Astrocyte of the cerebellum (primary cell): ENCODE measurements at regions not wholly inside any gene's neighbourhood (a gene's known extent, or its start where the extent isn't known, plus 50 kb on each side); places are given as distances from the start of the nearest gene placed in this dataset.
A peak's percentile ranks its signal among the peaks of the same experiment; 100 is the strongest.

Experiments used
- DNase-seq: peaks from one replicate; pipeline ENCODE4 v3.0.0-alpha.2; 2011; ENCODE audit warnings: low read depth
- H3K4me3 ChIP-seq: 2 replicates; pipeline ENCODE4 v1.5.1; 2011; ENCODE audit warnings: mild to moderate bottlenecking, low read depth, low read length, moderate library complexity
- CTCF ChIP-seq: IDR thresholded peaks from 2 replicates; pipeline ENCODE4 v1.5.1; 2012; ENCODE audit warnings: low read length, low read depth, moderate library complexity, mild to moderate bottlenecking; ENCODE audit errors: missing control alignments
- in situ Hi-C: cut with HindIII; loops from 2 replicates; pipeline ENCODE4 v1.10.0; 2017; ENCODE audit warnings: low sequenced_read_pairs

DNA sequence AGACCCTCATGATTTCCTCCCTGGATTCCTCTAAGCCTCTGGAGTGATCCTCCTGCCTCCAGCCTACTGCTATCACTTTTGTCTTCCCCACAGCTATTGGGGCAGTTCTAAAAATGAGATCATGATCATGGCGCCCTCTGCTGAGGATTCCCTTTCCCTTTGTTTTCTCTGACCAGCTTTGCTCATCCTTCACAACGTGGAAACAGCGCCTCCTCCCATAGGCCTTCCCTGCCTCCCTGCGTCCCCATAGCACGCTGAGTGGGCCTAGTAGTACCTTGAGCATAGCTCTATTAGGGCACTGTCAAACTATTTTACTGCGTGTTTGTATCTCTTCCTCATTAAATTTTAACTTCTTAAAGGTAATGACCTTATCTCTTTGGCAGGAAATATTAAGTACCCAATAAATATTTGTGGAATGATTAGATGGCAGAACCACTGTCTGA, 207.0 kb upstream of the FANCL start:
- in situ Hi-C loops, result no loop called here
- DNase-seq, result peak; percentile 62
- no peak overlapping the region for H3K4me3 ChIP-seq
- TF ChIP-seq CTCF, result peak; percentile 72

GRCh38 chr2:58447586-58447985, 206.5 kb upstream of the FANCL start:
- in situ Hi-C loops, result no loop called here
- no peak for DNase-seq
- no peak overlapping the region for H3K4me3 ChIP-seq
- no peak for TF ChIP-seq CTCF

GRCh38 chr2:58441643-58442042, 200.5 kb upstream of the FANCL start:
- TF ChIP-seq CTCF, result no peak
- H3K4me3 ChIP-seq, result no peak overlapping the region
- no peak for DNase-seq
- in situ Hi-C loops, result no loop called here

DNA sequence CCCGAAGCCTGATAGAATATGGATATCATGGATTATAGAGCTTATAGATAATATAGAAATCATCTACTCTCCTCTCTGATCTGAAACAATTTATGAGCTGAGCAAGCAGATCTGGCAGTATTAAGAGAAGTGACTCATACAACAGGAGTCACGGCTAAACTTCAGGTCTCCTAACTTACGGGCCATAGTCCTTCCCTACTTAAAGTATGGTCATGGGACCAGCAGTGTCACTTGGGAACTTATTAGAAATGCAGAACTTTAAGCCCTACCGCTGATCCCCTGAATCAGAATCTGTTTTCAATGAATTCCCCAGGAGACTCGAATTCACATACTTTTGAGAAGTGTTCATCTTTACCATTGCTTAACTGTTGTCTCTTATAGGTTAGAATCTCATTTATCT, 195.7 kb upstream of the FANCL start:
- no peak for DNase-seq
- no peak overlapping the region for H3K4me3 ChIP-seq
- no peak for TF ChIP-seq CTCF
- in situ Hi-C loops, result no loop called here

DNA sequence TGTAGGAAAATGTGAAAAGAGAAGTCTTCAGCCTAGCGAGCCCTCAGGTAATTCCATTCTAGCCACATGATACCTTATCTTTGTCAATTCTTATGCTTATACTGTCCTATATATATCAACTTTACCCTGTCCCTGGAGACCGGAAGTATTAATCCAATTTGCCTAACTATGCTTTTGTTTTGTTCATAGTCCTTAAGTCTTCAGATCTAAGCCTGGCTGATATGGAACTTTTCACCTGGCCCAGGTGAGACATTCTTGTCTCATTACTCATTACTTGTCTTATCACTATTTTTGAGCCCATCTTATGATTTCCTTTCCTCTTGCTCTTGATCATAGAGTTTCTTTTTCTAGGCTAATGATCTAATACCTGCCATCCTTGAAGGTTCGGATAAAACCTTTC, 194.1 kb upstream of the FANCL start:
- in situ Hi-C loops, result no loop called here
- no peak overlapping the region for H3K4me3 ChIP-seq
- no peak for TF ChIP-seq CTCF
- no peak for DNase-seq

DNA sequence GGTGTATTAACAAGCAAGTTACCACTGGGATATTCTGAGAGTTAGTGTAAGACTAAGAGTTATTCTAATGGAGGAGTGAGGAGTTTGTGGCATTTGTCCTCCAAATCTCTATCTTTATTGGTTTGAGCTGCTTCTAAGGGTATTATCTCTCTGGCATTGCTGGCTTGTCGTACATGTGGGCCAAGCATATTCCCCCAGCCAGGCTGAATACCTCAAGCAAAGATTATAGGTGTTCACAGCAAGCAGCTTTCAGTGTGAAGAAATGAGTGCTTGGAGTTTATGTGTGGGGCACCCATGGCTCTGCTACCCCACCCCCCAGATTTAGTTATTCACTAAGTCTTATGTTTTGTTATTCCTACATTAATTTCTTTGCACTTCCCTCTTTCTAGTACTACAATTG, 193.6 kb upstream of the FANCL start:
- no peak for DNase-seq
- in situ Hi-C loops, result no loop called here
- no peak for TF ChIP-seq CTCF
- H3K4me3 ChIP-seq, result no peak overlapping the region
